ENCODE measurements at regions not wholly inside any gene's neighbourhood (a gene's known extent, or its start where the extent isn't known, plus 50 kb on each side); places are given as distances from the start of the nearest gene placed in this dataset.
A peak's percentile ranks its signal among the peaks of the same experiment; 100 is the strongest.

DNA sequence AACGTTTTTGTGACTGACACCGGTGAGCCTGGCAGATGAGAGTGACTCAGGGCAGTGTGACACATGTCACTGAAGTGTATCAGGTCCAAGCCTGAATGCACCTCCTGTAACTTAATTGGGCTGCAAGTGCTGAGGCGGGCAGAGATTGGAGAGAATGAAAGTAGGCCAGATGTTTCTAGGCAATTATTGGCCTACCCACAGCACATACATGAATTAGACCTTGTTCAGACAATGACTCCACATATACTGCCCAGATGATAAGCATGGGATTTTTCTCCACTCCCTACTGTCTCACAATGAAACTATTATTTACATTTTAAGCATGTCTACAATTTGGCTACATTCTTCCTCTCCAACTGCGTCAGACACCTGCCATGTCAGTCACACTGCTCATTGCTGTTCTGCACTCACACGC lies 187.3 kb upstream of the ZNF385D start:
- no peak for DNase-seq (ENCODE audit: low read depth)
- H3K4me3 ChIP-seq (ENCODE audit: low read length) = no peak overlapping the region
- TF ChIP-seq, protein P1, sequence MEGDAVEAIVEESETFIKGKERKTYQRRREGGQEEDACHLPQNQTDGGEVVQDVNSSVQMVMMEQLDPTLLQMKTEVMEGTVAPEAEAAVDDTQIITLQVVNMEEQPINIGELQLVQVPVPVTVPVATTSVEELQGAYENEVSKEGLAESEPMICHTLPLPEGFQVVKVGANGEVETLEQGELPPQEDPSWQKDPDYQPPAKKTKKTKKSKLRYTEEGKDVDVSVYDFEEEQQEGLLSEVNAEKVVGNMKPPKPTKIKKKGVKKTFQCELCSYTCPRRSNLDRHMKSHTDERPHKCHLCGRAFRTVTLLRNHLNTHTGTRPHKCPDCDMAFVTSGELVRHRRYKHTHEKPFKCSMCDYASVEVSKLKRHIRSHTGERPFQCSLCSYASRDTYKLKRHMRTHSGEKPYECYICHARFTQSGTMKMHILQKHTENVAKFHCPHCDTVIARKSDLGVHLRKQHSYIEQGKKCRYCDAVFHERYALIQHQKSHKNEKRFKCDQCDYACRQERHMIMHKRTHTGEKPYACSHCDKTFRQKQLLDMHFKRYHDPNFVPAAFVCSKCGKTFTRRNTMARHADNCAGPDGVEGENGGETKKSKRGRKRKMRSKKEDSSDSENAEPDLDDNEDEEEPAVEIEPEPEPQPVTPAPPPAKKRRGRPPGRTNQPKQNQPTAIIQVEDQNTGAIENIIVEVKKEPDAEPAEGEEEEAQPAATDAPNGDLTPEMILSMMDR (IDR thresholded peaks at IDR 0.05; ENCODE audit: insufficient read depth, low read depth, low read length, missing control alignments) = no peak

DNA sequence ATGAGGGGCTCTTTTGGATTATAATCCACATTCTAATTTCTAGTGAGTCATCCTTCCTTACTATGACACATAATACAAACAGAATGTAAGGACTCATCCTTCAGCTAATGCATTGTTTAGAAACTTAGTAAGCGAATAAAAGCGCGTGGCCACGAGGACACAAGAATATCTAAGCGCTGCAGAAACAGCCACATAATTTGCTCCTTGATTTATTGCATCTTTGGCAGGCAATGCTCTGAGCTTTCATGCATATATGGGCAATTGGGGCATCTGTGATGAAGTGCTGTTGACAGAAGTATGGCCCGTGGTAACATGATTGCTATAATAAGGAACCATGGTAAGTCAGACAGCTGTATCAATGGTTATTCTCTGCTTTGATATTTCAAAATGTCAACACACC lies 191.3 kb upstream of the ZNF385D start:
- H3K4me3 ChIP-seq (ENCODE audit: low read length) = no peak overlapping the region
- peak; percentile 69 for DNase-seq (ENCODE audit: low read depth)
- TF ChIP-seq, protein P1 (IDR thresholded peaks at IDR 0.05; ENCODE audit: insufficient read depth, low read depth, low read length, missing control alignments) = no peak

DNA sequence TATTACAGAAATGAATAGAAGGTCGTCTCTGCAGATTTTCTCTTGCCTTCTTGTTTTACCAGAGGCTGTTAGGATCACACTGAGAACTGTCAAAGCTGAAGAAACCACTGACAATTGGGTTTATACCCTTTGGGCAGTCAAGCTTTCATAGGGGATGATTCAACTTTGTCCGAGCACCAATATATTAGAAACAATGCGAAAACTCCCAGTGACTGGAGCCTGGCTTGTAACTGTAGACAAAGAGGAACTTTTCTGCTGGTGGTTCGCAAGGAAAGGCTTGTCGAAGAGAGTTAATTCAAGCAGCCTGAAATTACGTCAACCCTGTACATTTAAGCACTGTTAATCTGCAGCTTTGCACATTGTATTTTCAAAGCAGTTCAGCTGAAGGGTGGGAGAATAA lies 193.2 kb upstream of the ZNF385D start:
- TF ChIP-seq, protein P1 (IDR thresholded peaks at IDR 0.05; ENCODE audit: insufficient read depth, low read depth, low read length, missing control alignments) = no peak
- no peak overlapping the region for H3K4me3 ChIP-seq (ENCODE audit: low read length)

DNA sequence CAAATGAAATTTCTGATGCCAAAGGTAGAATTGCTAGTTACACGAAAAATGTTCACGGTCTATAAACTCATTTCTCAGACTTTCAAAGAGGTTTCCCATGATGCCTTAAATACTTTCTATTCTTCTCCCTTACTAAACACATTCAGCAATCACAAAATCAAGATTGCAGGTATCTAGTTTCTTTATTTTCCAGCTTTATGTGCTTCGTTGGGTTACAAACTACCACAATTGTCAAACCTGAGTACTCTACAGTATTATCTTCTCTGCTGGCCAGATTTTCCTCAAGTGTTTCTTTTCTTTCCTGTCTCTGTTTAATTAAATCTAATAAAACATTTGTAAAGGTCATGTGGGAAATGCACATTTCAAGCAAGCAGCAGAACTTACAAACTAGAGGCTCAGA lies 201.8 kb upstream of the ZNF385D start:
- TF ChIP-seq, protein P1 (IDR thresholded peaks at IDR 0.05; ENCODE audit: insufficient read depth, low read depth, low read length, missing control alignments) = no peak
- DNase-seq (ENCODE audit: low read depth) = no peak
- no peak overlapping the region for H3K4me3 ChIP-seq (ENCODE audit: low read length)

More for the DNA sequence above, 193.2 kb upstream of the ZNF385D start:
- DNase-seq (ENCODE audit: low read depth) = no peak

DNA sequence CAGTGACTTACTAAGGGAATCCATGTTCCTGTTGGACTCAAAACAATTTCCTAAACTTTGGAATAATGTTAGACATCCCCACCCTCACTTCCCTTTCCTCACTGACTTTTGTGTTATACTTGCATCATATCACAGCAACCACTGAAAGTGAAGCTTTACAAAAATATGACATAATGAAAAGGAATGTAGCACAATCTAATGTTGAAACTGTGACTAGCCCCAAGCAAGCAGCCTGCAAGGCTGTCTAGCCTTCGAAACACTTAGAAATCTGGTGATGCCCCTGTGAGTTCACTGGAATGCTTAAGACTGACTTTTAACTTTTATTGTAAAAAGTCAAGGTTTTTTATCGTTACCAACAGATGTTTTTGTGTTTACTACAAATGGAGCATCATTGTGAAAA lies 203.7 kb upstream of the ZNF385D start:
- DNase-seq (ENCODE audit: low read depth) = peak; percentile 62
- TF ChIP-seq, protein P1 (IDR thresholded peaks at IDR 0.05; ENCODE audit: insufficient read depth, low read depth, low read length, missing control alignments) = no peak
- no peak overlapping the region for H3K4me3 ChIP-seq (ENCODE audit: low read length)

DNA sequence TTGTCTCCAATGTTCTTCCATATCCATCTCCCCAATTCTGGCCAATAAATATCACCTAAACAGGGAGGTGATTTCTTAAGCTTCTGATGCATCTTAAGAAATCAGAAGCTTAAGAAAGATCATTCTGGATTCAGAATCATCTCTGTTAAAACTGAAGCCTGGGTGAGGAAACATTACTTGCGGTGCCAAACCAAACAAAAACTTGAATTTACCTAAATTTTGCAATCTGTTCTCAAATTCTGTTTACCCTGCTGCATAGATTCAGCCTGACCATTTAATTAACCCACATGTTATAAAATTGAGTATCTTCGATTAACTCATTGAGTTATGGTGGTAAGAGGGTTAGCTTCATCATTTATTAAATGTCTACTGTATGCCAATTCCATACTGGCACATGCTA lies 204.4 kb upstream of the ZNF385D start:
- TF ChIP-seq, protein P1 (IDR thresholded peaks at IDR 0.05; ENCODE audit: insufficient read depth, low read depth, low read length, missing control alignments) = no peak
- DNase-seq (ENCODE audit: low read depth) = no peak
- no peak overlapping the region for H3K4me3 ChIP-seq (ENCODE audit: low read length)

DNA sequence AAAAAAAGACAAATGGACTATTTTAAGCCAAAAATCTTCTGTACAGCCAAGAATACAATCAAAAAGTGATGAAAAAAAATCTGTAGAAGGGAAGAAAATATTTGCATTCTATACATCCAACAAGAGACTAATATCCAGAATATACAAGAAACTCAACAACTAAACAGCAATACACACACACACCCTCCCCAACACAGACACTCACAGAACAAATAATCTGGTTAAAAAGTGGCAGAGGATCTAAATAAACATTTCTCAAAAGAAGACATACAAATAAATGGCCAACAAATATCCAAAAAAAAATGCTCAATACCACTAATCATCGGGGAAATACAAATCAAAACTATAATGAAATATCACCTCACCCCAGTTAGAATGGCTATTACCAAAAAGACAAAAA lies 209.0 kb upstream of the ZNF385D start:
- no peak overlapping the region for H3K4me3 ChIP-seq (ENCODE audit: low read length)
- TF ChIP-seq, protein P1 (IDR thresholded peaks at IDR 0.05; ENCODE audit: insufficient read depth, low read depth, low read length, missing control alignments) = no peak
- no peak for DNase-seq (ENCODE audit: low read depth)

Measured in epithelial cell of esophagus (primary cell).